NCI-H2196 (cell line): ENCODE measurements at regions not wholly inside any gene's neighbourhood (a gene's known extent, or its start where the extent isn't known, plus 50 kb on each side); places are given as distances from the start of the nearest gene placed in this dataset.

ENCODE experiments used
- DNase-seq: peaks from one replicate; lab custom pipeline; 2025; ENCODE audit not compliant: unreplicated experiment; lab: John Stamatoyannopoulos, UW

- DNase-seq: no peak
Observed at GRCh38 chr2:198259496-198259895, 455.1 kb downstream of the PLCL1 start.

- no peak for DNase-seq
Observed at GRCh38 chr2:198254536-198255090, 450.2 kb downstream of the PLCL1 start.

- no peak for DNase-seq
Observed at GRCh38 chr2:198253995-198254394, 449.6 kb downstream of the PLCL1 start.

- DNase-seq: no peak
Observed at GRCh38 chr2:198252472-198252871, 448.1 kb downstream of the PLCL1 start.

- no peak for DNase-seq
Observed at GRCh38 chr2:198242093-198242492, 437.7 kb downstream of the PLCL1 start.

GRCh38 chr2:198238429-198238828 lies 434.0 kb downstream of the PLCL1 start:
- no peak for DNase-seq

GRCh38 chr2:198236338-198236737 lies 431.9 kb downstream of the PLCL1 start:
- no peak for DNase-seq

- DNase-seq: no peak
Observed at GRCh38 chr2:198232281-198232680, 427.9 kb downstream of the PLCL1 start.

- no peak for DNase-seq
Observed at GRCh38 chr2:198231562-198231961, 427.2 kb downstream of the PLCL1 start.

GRCh38 chr2:198220763-198221610 lies 416.6 kb downstream of the PLCL1 start:
- DNase-seq: no peak

GRCh38 chr2:198219292-198219691 lies 414.9 kb downstream of the PLCL1 start:
- DNase-seq: no peak

GRCh38 chr2:198214114-198214596 lies 409.8 kb downstream of the PLCL1 start:
- DNase-seq: no peak

GRCh38 chr2:198213253-198213652 lies 408.9 kb downstream of the PLCL1 start:
- no peak for DNase-seq

- no peak for DNase-seq
Observed at GRCh38 chr2:198211706-198212105, 407.3 kb downstream of the PLCL1 start.

- no peak for DNase-seq
Observed at GRCh38 chr2:198203336-198204069, 399.1 kb downstream of the PLCL1 start.
